B cell (primary cell): ENCODE measurements at regions not wholly inside any gene's neighbourhood (a gene's known extent, or its start where the extent isn't known, plus 50 kb on each side); places are given as distances from the start of the nearest gene placed in this dataset.

Experiments used
- ATAC-seq: fragments of 200-7000 bp; cut with Tn5 transposase; one replicate; pipeline ENCODE4 v1.10.0; 2021; ENCODE audit warnings: low read depth, mild to moderate bottlenecking, moderate number of reproducible peaks, moderate library complexity
- CTCF ChIA-PET: fragments of 350-600 bp; sonication (Branson Sonifier 250); formaldehyde crosslinking; loops from one replicate; lab custom pipeline; 2021; ENCODE audit warnings: antibody characterized with exemption, inconsistent platforms; lab: Charles Lee
- POLR2A ChIA-PET: fragments of 350-600 bp; sonication (Branson Sonifier 250); formaldehyde crosslinking; loops from one replicate; lab custom pipeline; 2021; ENCODE audit warnings: antibody characterized with exemption; lab: Charles Lee
- DNase-seq: peaks from one replicate; pipeline ENCODE4 v3.0.0; 2013
- H2AFZ ChIP-seq: 2 replicates; pipeline ENCODE4 v1.6.1; 2012; ENCODE audit warnings: mild to moderate bottlenecking, low read depth, low read length; ENCODE audit not compliant: insufficient read depth, poor library complexity, severe bottlenecking
- H3K27ac ChIP-seq, 2 donors: 1 replicate in 1 of 2; 2 replicates in 1 of 2; pipeline ENCODE4 v1.5.1; 2012 to 2013; ENCODE audit warnings: low read length in 2 of 2, mild to moderate bottlenecking in 2 of 2, moderate library complexity in 1 of 2
- H3K27me3 ChIP-seq, 4 experiments: fragments of 200-600 bp in 1 of 4; sonication (generic) in 1 of 4; replicated peaks in 1 of 4; 1 replicate in 2 of 4; 2 replicates in 2 of 4; pipeline versions ENCODE4 v1.6.1 to v1.7.0; 2013 to 2016; ENCODE audit warnings: low read length in 3 of 4, mild to moderate bottlenecking in 2 of 4, mixed read lengths in 1 of 4, moderate library complexity in 1 of 4; ENCODE audit not compliant: insufficient read depth in 4 of 4, control insufficient read depth in 3 of 4; ENCODE audit errors: control extremely low read depth in 1 of 4
- H3K36me3 ChIP-seq, 2 experiments: replicated peaks in 1 of 2; 1 replicate in 1 of 2; 2 replicates in 1 of 2; pipeline versions ENCODE4 v1.6.1 to v1.7.1; 2013; ENCODE audit warnings: low read length in 1 of 2; ENCODE audit not compliant: insufficient read depth in 2 of 2, control insufficient read depth in 1 of 2; ENCODE audit errors: control extremely low read depth in 1 of 2, extremely low read depth in 1 of 2
- H3K4me1 ChIP-seq, 2 donors: fragments of 200-600 bp in 1 of 2; sonication (generic) in 1 of 2; 1 replicate in 1 of 2; 2 replicates in 1 of 2; pipeline versions ENCODE4 v1.5.1 to v1.6.1; 2013 to 2017; ENCODE audit warnings: low read length in 2 of 2; ENCODE audit not compliant: control insufficient read depth in 2 of 2, insufficient read depth in 2 of 2
- H3K4me2 ChIP-seq: replicated peaks from 2 replicates; pipeline ENCODE3; 2012; ENCODE audit warnings: mild to moderate bottlenecking, low read depth, low read length; ENCODE audit not compliant: poor library complexity, severe bottlenecking
- H3K4me3 ChIP-seq, 5 experiments: fragments of 200-600 bp in 1 of 5; sonication (generic) in 1 of 5; 1 replicate in 3 of 5; 2 replicates in 2 of 5; pipeline versions ENCODE4 v1.5.1 to v1.7.0; 2011 to 2016; ENCODE audit warnings: low read length in 4 of 5, mild to moderate bottlenecking in 4 of 5, low read depth in 2 of 5, control low read depth in 1 of 5, moderate library complexity in 1 of 5; ENCODE audit not compliant: insufficient read depth in 1 of 5; ENCODE audit errors: control extremely low read depth in 1 of 5, extremely low read depth in 1 of 5
- H3K79me2 ChIP-seq: fragments of 200-600 bp; sonication (generic); one replicate; pipeline ENCODE4 v1.6.0; 2016; ENCODE audit warnings: low read length; ENCODE audit not compliant: control insufficient read depth, insufficient read depth
- H3K9ac ChIP-seq: fragments of 200-600 bp; sonication (generic); 2 replicates; pipeline ENCODE4 v1.6.1; 2017; ENCODE audit warnings: mild to moderate bottlenecking, low read length, moderate library complexity
- H3K9me3 ChIP-seq, 3 donors: one replicate each; pipeline versions ENCODE4 v1.6.1 to v1.7.1; 2013; ENCODE audit warnings: low read length in 2 of 3; ENCODE audit not compliant: control insufficient read depth in 2 of 3, insufficient read depth in 1 of 3; ENCODE audit errors: control extremely low read depth in 1 of 3
- H4K20me1 ChIP-seq: 2 replicates; pipeline ENCODE4 v1.6.0; 2012; ENCODE audit warnings: mild to moderate bottlenecking, low read length; ENCODE audit not compliant: insufficient read depth, control insufficient read depth, poor library complexity, severe bottlenecking
- H3K27ac Mint-ChIP-seq: one replicate; pipeline ENCODE4 v1.8.0; 2021; ENCODE audit warnings: mixed read lengths
- H3K27me3 Mint-ChIP-seq: one replicate; pipeline ENCODE4 v1.8.0; 2021; ENCODE audit warnings: mixed read lengths
- H3K4me1 Mint-ChIP-seq: one replicate; pipeline ENCODE4 v1.8.0; 2021; ENCODE audit warnings: mixed read lengths
- H3K4me3 Mint-ChIP-seq: one replicate; pipeline ENCODE4 v1.8.0; 2021; ENCODE audit warnings: mixed read lengths
- H3K9me3 Mint-ChIP-seq: one replicate; pipeline ENCODE4 v1.8.0; 2022; ENCODE audit warnings: mixed read lengths; ENCODE audit not compliant: insufficient read depth
- EZH2 ChIP-seq: IDR thresholded peaks from 2 replicates; pipeline ENCODE4 v1.6.1; 2012; ENCODE audit warnings: borderline replicate concordance, low read depth, mild to moderate bottlenecking, moderate library complexity, low read length; ENCODE audit not compliant: insufficient read depth, poor library complexity, severe bottlenecking
- WGBS: methylation state at CpG from one replicate; pipeline ENCODE4 v1.1.5; 2013; ENCODE audit warnings: missing lambda C conversion rate; ENCODE audit not compliant: insufficient coverage; 5-methylcytosine and 5-hydroxymethylcytosine counted together
- intact Hi-C: fragments of 100-400 bp; cut with micrococcal nuclease; formaldehyde crosslinking; loops from one replicate; pipeline ENCODE4 v1.10.0; 2022
- TF ChIP-seq, protein P1 (sequence below): fragments of 200-600 bp; IDR thresholded peaks from one replicate; pipeline ENCODE4 v1.8.0; 2022; ENCODE audit warnings: antibody characterized with exemption, mild to moderate bottlenecking

DNA sequence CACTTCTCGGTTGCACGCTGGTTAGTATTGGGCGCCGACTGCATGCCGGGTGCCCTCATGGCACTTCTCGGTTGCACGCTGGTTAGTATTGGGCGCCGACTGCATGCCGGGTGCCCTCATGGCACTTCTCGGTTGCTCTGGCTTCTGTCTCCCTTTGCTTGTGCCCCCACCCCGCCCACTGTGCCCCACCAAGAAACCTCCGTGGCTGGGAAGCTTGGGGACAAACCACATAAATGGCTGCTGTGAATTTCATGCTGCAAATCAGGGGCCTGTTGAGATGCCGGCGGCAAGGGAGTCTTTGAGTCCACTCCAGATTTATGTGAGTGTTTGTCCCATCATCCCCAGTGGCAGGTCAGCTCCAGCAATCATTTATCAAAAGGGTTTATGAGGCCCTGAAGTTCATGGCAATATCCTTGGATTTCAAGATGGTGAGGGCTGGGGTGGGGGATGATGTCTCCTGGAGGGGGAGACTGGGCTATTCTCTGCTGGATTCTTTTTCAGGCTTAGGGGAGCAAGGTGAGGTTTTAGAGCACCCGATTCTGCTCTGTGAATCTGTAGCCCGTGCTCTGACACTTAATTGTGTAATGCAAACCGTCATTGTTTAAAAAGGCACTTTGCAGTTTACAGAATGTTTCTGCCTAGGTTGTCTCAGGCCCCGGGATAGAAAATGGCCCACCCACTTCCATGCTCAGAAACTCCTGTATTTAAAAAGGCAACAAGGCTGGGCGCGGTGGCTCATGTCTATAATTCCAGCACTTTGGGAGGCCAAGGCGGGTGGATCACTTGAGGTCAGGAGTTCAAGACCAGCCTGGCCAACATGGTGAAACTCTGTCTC is 51.2 kb upstream of the CIBAR2 start:
- ATAC-seq (no peak), DNase-seq (no peak)
- H3K9me3 Mint-ChIP-seq, result no peaks in the 10 kb centered on the region
- intact Hi-C loops, result no loop called here
- Histone ChIP-seq H2AFZ (no peak overlapping the region), H3K4me2 (no peak overlapping the region), H4K20me1 (no peaks in the 10 kb centered on the region), H3K27ac (no peak overlapping the region), H3K4me1 (peaks cover 2 to 3% of the 10 kb centered on the region in 2 donors), H3K79me2 (no peaks in the 10 kb centered on the region), H3K9me3 (no peaks in the 10 kb centered on the region), H3K4me3 (no peak overlapping the region), H3K9ac (no peak overlapping the region), H3K27me3 (peaks cover 0 to 19% (median 3%) of the 10 kb centered on the region in 4 experiments), H3K36me3 (no peaks in the 10 kb centered on the region)
- CTCF ChIA-PET, result no interaction called here
- no peak for TF ChIP-seq EZH2
- TF ChIP-seq, protein P1, sequence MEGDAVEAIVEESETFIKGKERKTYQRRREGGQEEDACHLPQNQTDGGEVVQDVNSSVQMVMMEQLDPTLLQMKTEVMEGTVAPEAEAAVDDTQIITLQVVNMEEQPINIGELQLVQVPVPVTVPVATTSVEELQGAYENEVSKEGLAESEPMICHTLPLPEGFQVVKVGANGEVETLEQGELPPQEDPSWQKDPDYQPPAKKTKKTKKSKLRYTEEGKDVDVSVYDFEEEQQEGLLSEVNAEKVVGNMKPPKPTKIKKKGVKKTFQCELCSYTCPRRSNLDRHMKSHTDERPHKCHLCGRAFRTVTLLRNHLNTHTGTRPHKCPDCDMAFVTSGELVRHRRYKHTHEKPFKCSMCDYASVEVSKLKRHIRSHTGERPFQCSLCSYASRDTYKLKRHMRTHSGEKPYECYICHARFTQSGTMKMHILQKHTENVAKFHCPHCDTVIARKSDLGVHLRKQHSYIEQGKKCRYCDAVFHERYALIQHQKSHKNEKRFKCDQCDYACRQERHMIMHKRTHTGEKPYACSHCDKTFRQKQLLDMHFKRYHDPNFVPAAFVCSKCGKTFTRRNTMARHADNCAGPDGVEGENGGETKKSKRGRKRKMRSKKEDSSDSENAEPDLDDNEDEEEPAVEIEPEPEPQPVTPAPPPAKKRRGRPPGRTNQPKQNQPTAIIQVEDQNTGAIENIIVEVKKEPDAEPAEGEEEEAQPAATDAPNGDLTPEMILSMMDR, result no peak
- WGBS, result 92% methylated on average over 19 of the region's 22 CpGs
- H3K4me1 Mint-ChIP-seq, result peaks cover 1% of the 10 kb centered on the region
- no peak overlapping the region for H3K4me3 Mint-ChIP-seq
- peaks cover 23% of the 10 kb centered on the region for H3K27me3 Mint-ChIP-seq
- no peak overlapping the region for H3K27ac Mint-ChIP-seq
- POLR2A ChIA-PET, result no interaction called here

DNA sequence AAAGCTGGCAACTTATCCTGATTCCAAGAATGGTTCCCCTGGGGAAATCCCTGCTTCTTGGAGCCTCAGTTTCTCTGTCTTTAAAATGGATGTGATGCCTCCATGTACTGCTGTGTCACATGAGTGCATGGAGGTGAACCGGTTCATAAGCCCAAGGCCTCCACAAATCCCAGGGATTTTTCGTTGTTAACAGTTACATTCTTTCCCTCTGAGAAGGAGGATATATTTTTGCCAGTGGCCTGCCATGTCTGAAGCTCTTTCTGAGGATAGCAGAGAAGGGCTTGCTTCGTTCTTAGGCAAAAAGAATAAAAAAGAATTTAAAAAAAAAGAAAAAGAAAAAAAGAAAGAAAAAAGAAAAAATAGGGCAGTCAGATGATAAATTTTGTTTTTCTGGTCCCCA is 52.2 kb upstream of the CIBAR2 start:
- peaks cover 23% of the 10 kb centered on the region for H3K27me3 Mint-ChIP-seq
- no peak overlapping the region for H3K4me3 ChIP-seq
- no peak overlapping the region for H3K9ac ChIP-seq
- no peak overlapping the region for H2AFZ ChIP-seq
- ATAC-seq (no peak), DNase-seq (no peak)
- H3K4me1 ChIP-seq, result no peaks in the 10 kb centered on the region
- CTCF ChIA-PET, result no interaction called here
- no peaks in the 10 kb centered on the region for H4K20me1 ChIP-seq
- no peaks in the 10 kb centered on the region for H3K79me2 ChIP-seq
- H3K27me3 ChIP-seq, result peaks cover 0 to 22% (median 1%) of the 10 kb centered on the region in 4 experiments
- WGBS, result 85% methylated on average over 2 of the region's 3 CpGs
- H3K4me2 ChIP-seq, result no peak overlapping the region
- no peak overlapping the region for H3K27ac ChIP-seq
- POLR2A ChIA-PET, result no interaction called here
- intact Hi-C loops, result no loop called here
- no peak overlapping the region for H3K4me3 Mint-ChIP-seq
- no peak overlapping the region for H3K27ac Mint-ChIP-seq
- H3K9me3 ChIP-seq, result no peaks in the 10 kb centered on the region
- TF ChIP-seq EZH2, result no peak
- TF ChIP-seq, protein P1, result no peak
- no peaks in the 10 kb centered on the region for H3K36me3 ChIP-seq
- H3K9me3 Mint-ChIP-seq, result no peaks in the 10 kb centered on the region
- H3K4me1 Mint-ChIP-seq, result peaks cover under 1% of the 10 kb centered on the region
